ENCODE measurements at regions not wholly inside any gene's neighbourhood (a gene's known extent, or its start where the extent isn't known, plus 50 kb on each side); places are given as distances from the start of the nearest gene placed in this dataset.

DNA sequence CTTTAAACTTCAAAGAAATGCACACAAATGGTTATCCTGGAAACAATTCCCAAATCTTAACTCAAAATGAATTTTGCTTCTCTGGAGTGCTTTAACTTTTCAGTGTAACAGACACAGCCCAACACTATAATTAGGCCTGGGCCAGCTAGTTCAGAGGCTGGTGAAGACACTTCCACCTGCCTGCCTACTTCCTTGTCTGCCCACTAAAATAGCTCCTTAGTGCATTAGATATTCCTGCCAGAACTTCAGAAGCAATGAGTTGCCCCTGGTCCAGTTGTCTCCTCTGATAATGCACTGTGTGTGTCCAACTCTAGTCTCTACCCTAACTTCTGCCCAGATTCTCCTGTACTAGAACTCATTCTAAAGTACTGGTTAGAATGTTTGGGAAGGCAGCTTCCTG is 150.9 kb upstream of the PRSS58 start (continued):
- TF ChIP-seq SP1 (CRISPR knock-in tag; conservative IDR thresholded peaks at IDR 0.05): no peak
- no peak for TF ChIP-seq FOXJ3 (CRISPR knock-in tag; IDR thresholded peaks at IDR 0.05; ENCODE audit: borderline replicate concordance)
- TF ChIP-seq, protein P1, sequence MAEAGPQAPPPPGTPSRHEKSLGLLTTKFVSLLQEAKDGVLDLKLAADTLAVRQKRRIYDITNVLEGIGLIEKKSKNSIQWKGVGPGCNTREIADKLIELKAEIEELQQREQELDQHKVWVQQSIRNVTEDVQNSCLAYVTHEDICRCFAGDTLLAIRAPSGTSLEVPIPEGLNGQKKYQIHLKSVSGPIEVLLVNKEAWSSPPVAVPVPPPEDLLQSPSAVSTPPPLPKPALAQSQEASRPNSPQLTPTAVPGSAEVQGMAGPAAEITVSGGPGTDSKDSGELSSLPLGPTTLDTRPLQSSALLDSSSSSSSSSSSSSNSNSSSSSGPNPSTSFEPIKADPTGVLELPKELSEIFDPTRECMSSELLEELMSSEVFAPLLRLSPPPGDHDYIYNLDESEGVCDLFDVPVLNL (CRISPR knock-in tag; IDR thresholded peaks at IDR 0.05; ENCODE audit: borderline replicate concordance, low read depth): no peak
- TF ChIP-seq, protein P2, sequence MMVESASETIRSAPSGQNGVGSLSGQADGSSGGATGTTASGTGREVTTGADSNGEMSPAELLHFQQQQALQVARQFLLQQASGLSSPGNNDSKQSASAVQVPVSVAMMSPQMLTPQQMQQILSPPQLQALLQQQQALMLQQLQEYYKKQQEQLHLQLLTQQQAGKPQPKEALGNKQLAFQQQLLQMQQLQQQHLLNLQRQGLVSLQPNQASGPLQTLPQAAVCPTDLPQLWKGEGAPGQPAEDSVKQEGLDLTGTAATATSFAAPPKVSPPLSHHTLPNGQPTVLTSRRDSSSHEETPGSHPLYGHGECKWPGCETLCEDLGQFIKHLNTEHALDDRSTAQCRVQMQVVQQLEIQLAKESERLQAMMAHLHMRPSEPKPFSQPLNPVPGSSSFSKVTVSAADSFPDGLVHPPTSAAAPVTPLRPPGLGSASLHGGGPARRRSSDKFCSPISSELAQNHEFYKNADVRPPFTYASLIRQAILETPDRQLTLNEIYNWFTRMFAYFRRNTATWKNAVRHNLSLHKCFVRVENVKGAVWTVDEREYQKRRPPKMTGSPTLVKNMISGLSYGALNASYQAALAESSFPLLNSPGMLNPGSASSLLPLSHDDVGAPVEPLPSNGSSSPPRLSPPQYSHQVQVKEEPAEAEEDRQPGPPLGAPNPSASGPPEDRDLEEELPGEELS (CRISPR knock-in tag; IDR thresholded peaks at IDR 0.05): no peak
- TF ChIP-seq, protein P3, sequence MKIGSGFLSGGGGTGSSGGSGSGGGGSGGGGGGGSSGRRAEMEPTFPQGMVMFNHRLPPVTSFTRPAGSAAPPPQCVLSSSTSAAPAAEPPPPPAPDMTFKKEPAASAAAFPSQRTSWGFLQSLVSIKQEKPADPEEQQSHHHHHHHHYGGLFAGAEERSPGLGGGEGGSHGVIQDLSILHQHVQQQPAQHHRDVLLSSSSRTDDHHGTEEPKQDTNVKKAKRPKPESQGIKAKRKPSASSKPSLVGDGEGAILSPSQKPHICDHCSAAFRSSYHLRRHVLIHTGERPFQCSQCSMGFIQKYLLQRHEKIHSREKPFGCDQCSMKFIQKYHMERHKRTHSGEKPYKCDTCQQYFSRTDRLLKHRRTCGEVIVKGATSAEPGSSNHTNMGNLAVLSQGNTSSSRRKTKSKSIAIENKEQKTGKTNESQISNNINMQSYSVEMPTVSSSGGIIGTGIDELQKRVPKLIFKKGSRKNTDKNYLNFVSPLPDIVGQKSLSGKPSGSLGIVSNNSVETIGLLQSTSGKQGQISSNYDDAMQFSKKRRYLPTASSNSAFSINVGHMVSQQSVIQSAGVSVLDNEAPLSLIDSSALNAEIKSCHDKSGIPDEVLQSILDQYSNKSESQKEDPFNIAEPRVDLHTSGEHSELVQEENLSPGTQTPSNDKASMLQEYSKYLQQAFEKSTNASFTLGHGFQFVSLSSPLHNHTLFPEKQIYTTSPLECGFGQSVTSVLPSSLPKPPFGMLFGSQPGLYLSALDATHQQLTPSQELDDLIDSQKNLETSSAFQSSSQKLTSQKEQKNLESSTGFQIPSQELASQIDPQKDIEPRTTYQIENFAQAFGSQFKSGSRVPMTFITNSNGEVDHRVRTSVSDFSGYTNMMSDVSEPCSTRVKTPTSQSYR (CRISPR knock-in tag; IDR thresholded peaks at IDR 0.05): no peak
- TF ChIP-seq ZNF263 (CRISPR knock-in tag; IDR thresholded peaks at IDR 0.05; ENCODE audit: low read depth): no peak
- no peak for TF ChIP-seq GABPB1 (CRISPR knock-in tag; IDR thresholded peaks at IDR 0.05)
- TF ChIP-seq IRF2 (CRISPR knock-in tag; IDR thresholded peaks at IDR 0.05; ENCODE audit: borderline replicate concordance, low read depth): no peak
- no peak for TF ChIP-seq TEAD1 (CRISPR knock-in tag; IDR thresholded peaks at IDR 0.05)
- no peak for TF ChIP-seq TEAD4 (CRISPR knock-in tag; IDR thresholded peaks at IDR 0.05)

DNA sequence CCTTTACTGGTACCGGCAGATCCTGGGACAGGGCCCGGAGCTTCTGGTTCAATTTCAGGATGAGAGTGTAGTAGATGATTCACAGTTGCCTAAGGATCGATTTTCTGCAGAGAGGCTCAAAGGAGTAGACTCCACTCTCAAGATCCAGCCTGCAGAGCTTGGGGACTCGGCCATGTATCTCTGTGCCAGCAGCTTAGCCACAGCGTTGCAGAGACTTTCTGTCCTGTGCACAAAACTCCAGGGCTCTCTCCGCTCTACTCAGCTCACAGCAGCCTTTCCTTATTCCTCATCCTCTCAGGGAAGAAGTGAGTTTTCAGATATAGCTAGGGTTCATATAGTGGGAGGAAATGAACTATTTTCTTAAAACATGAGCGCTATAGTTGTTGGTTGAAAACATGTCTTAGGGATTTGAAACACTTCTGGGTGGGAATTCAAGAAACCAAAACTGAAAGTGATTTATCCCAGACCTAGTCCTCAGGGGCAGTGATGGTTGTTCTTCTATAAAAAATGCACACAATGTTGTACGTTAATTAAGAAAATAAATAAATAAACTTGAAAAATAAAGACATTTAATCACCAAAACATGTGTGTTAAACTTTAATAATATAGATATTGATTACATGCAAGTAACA is 150.2 kb upstream of the PRSS58 start:
- TF ChIP-seq TP53 (CRISPR knock-in tag; IDR thresholded peaks at IDR 0.05) (no peak), SOX15 (CRISPR knock-in tag; IDR thresholded peaks at IDR 0.05) (no peak), FOXK1 (CRISPR knock-in tag; IDR thresholded peaks at IDR 0.05) (no peak), FOXJ3 (CRISPR knock-in tag; IDR thresholded peaks at IDR 0.05; ENCODE audit: borderline replicate concordance) (no peak), NFATC4 (CRISPR knock-in tag; IDR thresholded peaks at IDR 0.05) (no peak), JAZF1 (CRISPR knock-in tag; IDR thresholded peaks at IDR 0.05) (no peak)
- TF ChIP-seq, protein P4, sequence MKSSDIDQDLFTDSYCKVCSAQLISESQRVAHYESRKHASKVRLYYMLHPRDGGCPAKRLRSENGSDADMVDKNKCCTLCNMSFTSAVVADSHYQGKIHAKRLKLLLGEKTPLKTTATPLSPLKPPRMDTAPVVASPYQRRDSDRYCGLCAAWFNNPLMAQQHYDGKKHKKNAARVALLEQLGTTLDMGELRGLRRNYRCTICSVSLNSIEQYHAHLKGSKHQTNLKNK (CRISPR knock-in tag; IDR thresholded peaks at IDR 0.05): no peak
- TF ChIP-seq, protein P5, sequence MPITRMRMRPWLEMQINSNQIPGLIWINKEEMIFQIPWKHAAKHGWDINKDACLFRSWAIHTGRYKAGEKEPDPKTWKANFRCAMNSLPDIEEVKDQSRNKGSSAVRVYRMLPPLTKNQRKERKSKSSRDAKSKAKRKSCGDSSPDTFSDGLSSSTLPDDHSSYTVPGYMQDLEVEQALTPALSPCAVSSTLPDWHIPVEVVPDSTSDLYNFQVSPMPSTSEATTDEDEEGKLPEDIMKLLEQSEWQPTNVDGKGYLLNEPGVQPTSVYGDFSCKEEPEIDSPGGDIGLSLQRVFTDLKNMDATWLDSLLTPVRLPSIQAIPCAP (CRISPR knock-in tag; IDR thresholded peaks at IDR 0.05): no peak
- TF ChIP-seq, protein P6, sequence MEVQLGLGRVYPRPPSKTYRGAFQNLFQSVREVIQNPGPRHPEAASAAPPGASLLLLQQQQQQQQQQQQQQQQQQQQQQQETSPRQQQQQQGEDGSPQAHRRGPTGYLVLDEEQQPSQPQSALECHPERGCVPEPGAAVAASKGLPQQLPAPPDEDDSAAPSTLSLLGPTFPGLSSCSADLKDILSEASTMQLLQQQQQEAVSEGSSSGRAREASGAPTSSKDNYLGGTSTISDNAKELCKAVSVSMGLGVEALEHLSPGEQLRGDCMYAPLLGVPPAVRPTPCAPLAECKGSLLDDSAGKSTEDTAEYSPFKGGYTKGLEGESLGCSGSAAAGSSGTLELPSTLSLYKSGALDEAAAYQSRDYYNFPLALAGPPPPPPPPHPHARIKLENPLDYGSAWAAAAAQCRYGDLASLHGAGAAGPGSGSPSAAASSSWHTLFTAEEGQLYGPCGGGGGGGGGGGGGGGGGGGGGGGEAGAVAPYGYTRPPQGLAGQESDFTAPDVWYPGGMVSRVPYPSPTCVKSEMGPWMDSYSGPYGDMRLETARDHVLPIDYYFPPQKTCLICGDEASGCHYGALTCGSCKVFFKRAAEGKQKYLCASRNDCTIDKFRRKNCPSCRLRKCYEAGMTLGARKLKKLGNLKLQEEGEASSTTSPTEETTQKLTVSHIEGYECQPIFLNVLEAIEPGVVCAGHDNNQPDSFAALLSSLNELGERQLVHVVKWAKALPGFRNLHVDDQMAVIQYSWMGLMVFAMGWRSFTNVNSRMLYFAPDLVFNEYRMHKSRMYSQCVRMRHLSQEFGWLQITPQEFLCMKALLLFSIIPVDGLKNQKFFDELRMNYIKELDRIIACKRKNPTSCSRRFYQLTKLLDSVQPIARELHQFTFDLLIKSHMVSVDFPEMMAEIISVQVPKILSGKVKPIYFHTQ (CRISPR knock-in tag; IDR thresholded peaks at IDR 0.05): no peak
- TF ChIP-seq, protein P7, sequence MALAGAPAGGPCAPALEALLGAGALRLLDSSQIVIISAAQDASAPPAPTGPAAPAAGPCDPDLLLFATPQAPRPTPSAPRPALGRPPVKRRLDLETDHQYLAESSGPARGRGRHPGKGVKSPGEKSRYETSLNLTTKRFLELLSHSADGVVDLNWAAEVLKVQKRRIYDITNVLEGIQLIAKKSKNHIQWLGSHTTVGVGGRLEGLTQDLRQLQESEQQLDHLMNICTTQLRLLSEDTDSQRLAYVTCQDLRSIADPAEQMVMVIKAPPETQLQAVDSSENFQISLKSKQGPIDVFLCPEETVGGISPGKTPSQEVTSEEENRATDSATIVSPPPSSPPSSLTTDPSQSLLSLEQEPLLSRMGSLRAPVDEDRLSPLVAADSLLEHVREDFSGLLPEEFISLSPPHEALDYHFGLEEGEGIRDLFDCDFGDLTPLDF (CRISPR knock-in tag; IDR thresholded peaks at IDR 0.05): no peak
- TF ChIP-seq, protein P8, sequence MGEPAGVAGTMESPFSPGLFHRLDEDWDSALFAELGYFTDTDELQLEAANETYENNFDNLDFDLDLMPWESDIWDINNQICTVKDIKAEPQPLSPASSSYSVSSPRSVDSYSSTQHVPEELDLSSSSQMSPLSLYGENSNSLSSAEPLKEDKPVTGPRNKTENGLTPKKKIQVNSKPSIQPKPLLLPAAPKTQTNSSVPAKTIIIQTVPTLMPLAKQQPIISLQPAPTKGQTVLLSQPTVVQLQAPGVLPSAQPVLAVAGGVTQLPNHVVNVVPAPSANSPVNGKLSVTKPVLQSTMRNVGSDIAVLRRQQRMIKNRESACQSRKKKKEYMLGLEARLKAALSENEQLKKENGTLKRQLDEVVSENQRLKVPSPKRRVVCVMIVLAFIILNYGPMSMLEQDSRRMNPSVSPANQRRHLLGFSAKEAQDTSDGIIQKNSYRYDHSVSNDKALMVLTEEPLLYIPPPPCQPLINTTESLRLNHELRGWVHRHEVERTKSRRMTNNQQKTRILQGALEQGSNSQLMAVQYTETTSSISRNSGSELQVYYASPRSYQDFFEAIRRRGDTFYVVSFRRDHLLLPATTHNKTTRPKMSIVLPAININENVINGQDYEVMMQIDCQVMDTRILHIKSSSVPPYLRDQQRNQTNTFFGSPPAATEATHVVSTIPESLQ (CRISPR knock-in tag; IDR thresholded peaks at IDR 0.05): no peak
- DNase-seq (ENCODE audit: low spot score) (no peak), ATAC-seq (no peak)
- CTCF ChIA-PET: interaction anchor here (0.7 to 2.1 kb wide), 6 partner anchors 16 to 70 kb away, joined by 3 to 5 read pairs (median 3); no protein-coding TSS in a partner anchor
- Mint-ChIP-seq H3K9me3 (no peaks in the 10 kb centered on the region), H3K27me3 (ENCODE audit: low read depth) (no peaks in the 10 kb centered on the region; the same call in 1 of the 2 replicates), H3K4me3 (no peak overlapping the region), H3K27ac (no peak overlapping the region), H3K36me3 (no peaks in the 10 kb centered on the region), H3K4me1 (peaks cover 3% of the 10 kb centered on the region; the same call in 1 of the 2 replicates)
- POLR2A ChIA-PET: interaction anchor here (1.7 kb wide), 1 partner anchor 43 kb away, joined by 3 read pairs; no protein-coding TSS in a partner anchor
